ENCODE measurements at regions not wholly inside any gene's neighbourhood (a gene's known extent, or its start where the extent isn't known, plus 50 kb on each side); places are given as distances from the start of the nearest gene placed in this dataset.

DNA sequence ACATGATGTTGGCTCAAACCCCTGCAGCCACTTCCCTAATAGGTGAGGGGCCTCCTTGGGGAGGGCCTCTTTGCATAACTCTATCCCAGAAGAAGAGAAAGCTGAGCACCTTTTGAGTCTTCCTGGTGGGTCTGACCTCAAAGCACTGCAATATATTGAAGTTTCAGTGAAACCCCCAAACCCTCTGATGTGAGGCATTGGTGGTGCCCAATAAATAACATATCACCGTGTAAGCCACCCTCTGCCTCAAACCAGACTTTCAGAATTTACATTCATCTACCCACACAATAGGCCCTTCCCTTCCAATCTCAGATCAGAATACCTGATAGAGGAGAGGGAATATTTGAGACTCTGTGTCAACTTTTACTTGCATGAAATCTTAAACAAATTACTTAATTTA, 142.8 kb upstream of the STK17B start:
- TF ChIP-seq, protein P1, sequence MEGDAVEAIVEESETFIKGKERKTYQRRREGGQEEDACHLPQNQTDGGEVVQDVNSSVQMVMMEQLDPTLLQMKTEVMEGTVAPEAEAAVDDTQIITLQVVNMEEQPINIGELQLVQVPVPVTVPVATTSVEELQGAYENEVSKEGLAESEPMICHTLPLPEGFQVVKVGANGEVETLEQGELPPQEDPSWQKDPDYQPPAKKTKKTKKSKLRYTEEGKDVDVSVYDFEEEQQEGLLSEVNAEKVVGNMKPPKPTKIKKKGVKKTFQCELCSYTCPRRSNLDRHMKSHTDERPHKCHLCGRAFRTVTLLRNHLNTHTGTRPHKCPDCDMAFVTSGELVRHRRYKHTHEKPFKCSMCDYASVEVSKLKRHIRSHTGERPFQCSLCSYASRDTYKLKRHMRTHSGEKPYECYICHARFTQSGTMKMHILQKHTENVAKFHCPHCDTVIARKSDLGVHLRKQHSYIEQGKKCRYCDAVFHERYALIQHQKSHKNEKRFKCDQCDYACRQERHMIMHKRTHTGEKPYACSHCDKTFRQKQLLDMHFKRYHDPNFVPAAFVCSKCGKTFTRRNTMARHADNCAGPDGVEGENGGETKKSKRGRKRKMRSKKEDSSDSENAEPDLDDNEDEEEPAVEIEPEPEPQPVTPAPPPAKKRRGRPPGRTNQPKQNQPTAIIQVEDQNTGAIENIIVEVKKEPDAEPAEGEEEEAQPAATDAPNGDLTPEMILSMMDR (IDR thresholded peaks at IDR 0.05): no peak
- TF ChIP-seq EZH2 (IDR thresholded peaks at IDR 0.05; ENCODE audit: borderline replicate concordance, insufficient read depth, low read depth, low read length, poor library complexity, severe bottlenecking): no peak
